Peyer's patch (tissue), 4 donors: ENCODE measurements at regions not wholly inside any gene's neighbourhood (a gene's known extent, or its start where the extent isn't known, plus 50 kb on each side); places are given as distances from the start of the nearest gene placed in this dataset.
"Not testable (repeated sequence)": the region's sequence is repeated elsewhere in the genome, so short reads cannot be mapped to it uniquely, and the experiment has no call there.

Source experiments
- CTCF ChIP-seq, 6 experiments: fragments of 450-650 bp in 4 of 6; fragments of 200-600 bp in 2 of 6; sonication (generic) in 1 of 6; IDR thresholded peaks; one replicate each; pipeline ENCODE4 v1.5.1; 2017 to 2019; ENCODE audit warnings: antibody characterized with exemption in 6 of 6, mild to moderate bottlenecking in 3 of 6, moderate library complexity in 1 of 6
- POLR2A ChIP-seq, 2 donors: fragments of 450-650 bp; IDR thresholded peaks; one replicate each; pipeline ENCODE4 v1.5.1; 2017; ENCODE audit warnings: antibody characterized with exemption in 2 of 2, mild to moderate bottlenecking in 2 of 2, moderate library complexity in 2 of 2

GRCh38 chr21:6554377-6554864, 3967.0 kb upstream of the TPTE start:
- not testable (repeated sequence) for TF ChIP-seq CTCF, POLR2A (IDR thresholded peaks at IDR 0.05)
